SK-N-SH (cell line): ENCODE measurements at regions not wholly inside any gene's neighbourhood (a gene's known extent, or its start where the extent isn't known, plus 50 kb on each side); places are given as distances from the start of the nearest gene placed in this dataset.

ENCODE experiments used
- CTCF ChIA-PET: fragments of 300-600, 350-600 bp; formaldehyde crosslinking; extraction: SDS; loops from one replicate; lab custom pipeline; 2021; lab: Yijun Ruan, JAX
- POLR2A ChIA-PET: fragments of 350-600 bp; sonication (Branson Sonifier 250); formaldehyde crosslinking; extraction: SDS; loops from one replicate; lab custom pipeline; 2020; ENCODE audit warnings: antibody characterized with exemption, inconsistent platforms; lab: Yijun Ruan, JAX
- DNase-seq: peaks from one replicate; pipeline ENCODE4 v3.0.0; 2012
- H2AFZ ChIP-seq: fragments of 200-600 bp; sonication (generic); 2 replicates; pipeline ENCODE4 v1.8.1; 2016; ENCODE audit warnings: antibody characterized with exemption, mild to moderate bottlenecking, low read depth
- H3F3A ChIP-seq: fragments of 200-600 bp; sonication (generic); replicated peaks from 2 replicates; pipeline ENCODE3; 2016; ENCODE audit warnings: antibody characterized with exemption, mild to moderate bottlenecking; ENCODE audit not compliant: insufficient read depth
- H3K27ac ChIP-seq, 2 experiments: fragments of 200-500 bp in 1 of 2; fragments of 200-600 bp in 1 of 2; sonication (Bioruptor generic) in 1 of 2; sonication (generic), shearing (Covaris generic) in 1 of 2; 2 replicates each; pipeline versions ENCODE4 v1.5.1 to v1.6.1; 2014 to 2016; ENCODE audit warnings: low read depth in 2 of 2, inconsistent platforms in 1 of 2, low read length in 1 of 2, mild to moderate bottlenecking in 1 of 2, mixed read lengths in 1 of 2
- H3K27me3 ChIP-seq: fragments of 200-600 bp; sonication (generic), shearing (Covaris generic); 2 replicates; pipeline ENCODE4 v1.6.1; 2016; ENCODE audit warnings: mixed run types; ENCODE audit not compliant: insufficient read depth
- H3K36me3 ChIP-seq, 2 experiments: fragments of 200-500 bp in 1 of 2; fragments of 200-600 bp in 1 of 2; sonication (Bioruptor generic) in 1 of 2; sonication (generic) in 1 of 2; replicated peaks in 1 of 2; 2 replicates each; pipeline versions ENCODE3 to v1.5.1; 2014 to 2016; ENCODE audit warnings: low read length in 1 of 2, mild to moderate bottlenecking in 1 of 2; ENCODE audit not compliant: insufficient read depth in 2 of 2, control insufficient read depth in 1 of 2
- H3K4me1 ChIP-seq, 2 experiments: fragments of 200-500 bp in 1 of 2; fragments of 200-600 bp in 1 of 2; sonication (Bioruptor generic) in 1 of 2; sonication (generic), shearing (Covaris generic) in 1 of 2; 2 replicates each; pipeline versions ENCODE4 v1.5.1 to v1.6.1; 2014 to 2016; ENCODE audit warnings: low read depth in 1 of 2, low read length in 1 of 2, mixed run types in 1 of 2; ENCODE audit not compliant: insufficient read depth in 2 of 2, control insufficient read depth in 1 of 2
- H3K4me2 ChIP-seq: fragments of 200-600 bp; sonication (generic), shearing (Covaris generic); 2 replicates; pipeline ENCODE4 v1.6.1; 2017; ENCODE audit warnings: mixed run types
- H3K4me3 ChIP-seq, 2 experiments: fragments of 200-500 bp in 1 of 2; fragments of 200-600 bp in 1 of 2; sonication (Bioruptor generic) in 1 of 2; sonication (generic), shearing (Covaris generic) in 1 of 2; 2 replicates each; pipeline versions ENCODE4 v1.5.1 to v1.8.1; 2014 to 2016; ENCODE audit warnings: low read depth in 2 of 2, inconsistent platforms in 1 of 2, low read length in 1 of 2, mild to moderate bottlenecking in 1 of 2, mixed read lengths in 1 of 2, moderate library complexity in 1 of 2
- H3K79me2 ChIP-seq: fragments of 200-600 bp; sonication (generic); 2 replicates; pipeline ENCODE4 v1.8.1; 2017; ENCODE audit warnings: mild to moderate bottlenecking; ENCODE audit not compliant: insufficient read depth
- H3K9ac ChIP-seq: fragments of 200-600 bp; sonication (generic); 2 replicates; pipeline ENCODE4 v1.6.1; 2017; ENCODE audit warnings: mixed run types
- H3K9me2 ChIP-seq: fragments of 200-600 bp; sonication (generic); 2 replicates; pipeline ENCODE4 v1.6.1; 2017; ENCODE audit warnings: mixed run types
- H3K9me3 ChIP-seq: fragments of 200-600 bp; sonication (generic); 2 replicates; pipeline ENCODE4 v1.6.1; 2017; ENCODE audit warnings: mixed run types, mild to moderate bottlenecking, moderate library complexity
- H4K20me1 ChIP-seq: fragments of 200-600 bp; sonication (generic); 2 replicates; pipeline ENCODE4 v1.6.1; 2017; ENCODE audit warnings: mild to moderate bottlenecking, mixed run types; ENCODE audit not compliant: insufficient read depth
- CHD2 ChIP-seq: fragments of 150-350 bp; IDR thresholded peaks from 2 replicates; pipeline ENCODE4 v1.6.1; 2018; ENCODE audit warnings: low read length; ENCODE audit not compliant: partially characterized antibody
- ELF1 ChIP-seq: IDR thresholded peaks from 2 replicates; pipeline ENCODE4 v1.4.0; 2012
- EP300 ChIP-seq, 2 experiments: IDR thresholded peaks; 2 replicates each; pipeline versions ENCODE4 v1.4.0 to v1.6.1; 2012; ENCODE audit warnings: borderline replicate concordance in 1 of 2, low read depth in 1 of 2, low read length in 1 of 2
- EZH2phosphoT487 ChIP-seq: fragments of 200-600 bp; sonication (generic); IDR thresholded peaks from 2 replicates; pipeline ENCODE4 v1.6.1; 2017; ENCODE audit warnings: low read depth, mixed run types, mild to moderate bottlenecking, antibody characterized with exemption, moderate library complexity, borderline replicate concordance
- FOSL2 ChIP-seq: IDR thresholded peaks from 2 replicates; pipeline ENCODE4 v1.4.0; 2012; ENCODE audit warnings: low read depth, mild to moderate bottlenecking, moderate library complexity, borderline replicate concordance
- GABPA ChIP-seq: IDR thresholded peaks from 2 replicates; pipeline ENCODE4 v1.4.0; 2012; ENCODE audit warnings: low read depth, mild to moderate bottlenecking
- GATA2 ChIP-seq: sonication (generic); formaldehyde crosslinking; IDR thresholded peaks from 2 replicates; pipeline ENCODE4 v1.5.0; 2020; ENCODE audit warnings: mild to moderate bottlenecking, missing genetic modification reagents
- JUND ChIP-seq: IDR thresholded peaks from 2 replicates; pipeline ENCODE4 v1.4.0; 2012
- MEF2A ChIP-seq: IDR thresholded peaks from 2 replicates; pipeline ENCODE4 v1.4.0; 2012; ENCODE audit warnings: low read depth, borderline replicate concordance
- NRF1 ChIP-seq: IDR thresholded peaks from 2 replicates; pipeline ENCODE4 v1.6.1; 2012; ENCODE audit warnings: low read depth, mild to moderate bottlenecking, low read length
- POLR2AphosphoS5 ChIP-seq: IDR thresholded peaks from 2 replicates; pipeline ENCODE4 v1.6.1; 2012; ENCODE audit warnings: low read depth, low read length
- RCOR1 ChIP-seq: fragments of 150-350 bp; IDR thresholded peaks from 2 replicates; pipeline ENCODE4 v1.6.1; 2017; ENCODE audit warnings: antibody characterized with exemption, low read length
- RFX5 ChIP-seq: IDR thresholded peaks from 2 replicates; pipeline ENCODE4 v1.6.1; 2012; ENCODE audit warnings: mild to moderate bottlenecking, improper control_type of control experiment, low read length
- RXRA ChIP-seq: IDR thresholded peaks from 2 replicates; pipeline ENCODE4 v1.4.0; 2012; ENCODE audit warnings: low read depth, mild to moderate bottlenecking, borderline replicate concordance
- SIN3A ChIP-seq: IDR thresholded peaks from 2 replicates; pipeline ENCODE4 v1.6.1; 2012; ENCODE audit warnings: low read depth, mild to moderate bottlenecking, low read length, moderate library complexity, borderline replicate concordance
- TAF1 ChIP-seq: IDR thresholded peaks from 2 replicates; pipeline ENCODE4 v1.6.1; 2012; ENCODE audit warnings: low read depth, mild to moderate bottlenecking, low read length, moderate library complexity, borderline replicate concordance
- WGBS: methylation state at CpG from one replicate; pipeline ENCODE4 v1.1.6; 2017; ENCODE audit warnings: low lambda C conversion rate; 5-methylcytosine and 5-hydroxymethylcytosine counted together
- TF ChIP-seq, protein P1 (sequence below): IDR thresholded peaks from 2 replicates; pipeline ENCODE4 v1.4.0; 2012; ENCODE audit warnings: low read depth
- TF ChIP-seq, protein P2 (sequence below): IDR thresholded peaks from 2 replicates; pipeline ENCODE4 v1.4.0; 2012; ENCODE audit warnings: low read depth, borderline replicate concordance
- TF ChIP-seq, protein P3 (sequence below): fragments of 150-350 bp; IDR thresholded peaks from 2 replicates; pipeline ENCODE4 v1.6.1; 2016; ENCODE audit warnings: mild to moderate bottlenecking, low read depth, low read length
- TF ChIP-seq, protein P4 (sequence below): fragments of 150-350 bp; IDR thresholded peaks from 2 replicates; pipeline ENCODE4 v1.6.1; 2017; ENCODE audit warnings: antibody characterized with exemption, low read length, low read depth, borderline replicate concordance

DNA sequence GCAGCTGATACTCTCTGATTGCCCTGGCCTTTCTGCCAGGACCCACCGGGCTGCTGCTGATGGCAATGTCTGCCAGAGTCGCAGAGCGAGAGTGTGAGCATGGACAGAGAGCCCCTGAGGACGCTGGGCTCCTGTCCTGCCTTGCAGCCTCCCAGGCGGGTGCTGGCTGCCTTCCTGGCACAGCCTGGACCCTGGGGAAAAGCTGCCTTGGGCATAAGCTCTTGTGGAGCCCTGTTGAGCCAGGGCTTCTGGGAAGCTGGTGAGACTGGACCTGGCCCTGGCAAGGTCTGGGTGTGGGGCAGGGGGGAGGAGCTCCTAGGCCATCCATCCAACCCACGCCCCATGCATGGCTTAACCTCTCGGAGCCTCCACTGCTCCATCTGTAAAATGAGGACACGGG lies 105.8 kb upstream of the WNT4 start:
- no peaks in the 10 kb centered on the region; the same call in 1 of the 2 replicates for H3K27me3 ChIP-seq
- H3K4me2 ChIP-seq, result no peak overlapping the region
- H3K9me3 ChIP-seq, result no peaks in the 10 kb centered on the region
- no peaks in the 10 kb centered on the region for H3K79me2 ChIP-seq
- peaks cover 0 to 21% of the 10 kb centered on the region in 2 experiments; a peak in 1 of 4 replicates for H3K4me1 ChIP-seq
- no peaks in the 10 kb centered on the region for H4K20me1 ChIP-seq
- no peaks in the 10 kb centered on the region for H3K36me3 ChIP-seq
- peak overlapping the region in 1 of 2 experiments; percentile 68; a peak in 2 of 4 replicates for H3K27ac ChIP-seq
- H3K9ac ChIP-seq, result no peak overlapping the region
- 64% methylated on average over 3 of the region's 8 CpGs for WGBS
- peak; percentile 81 for DNase-seq
- no peak overlapping the region for H3K4me3 ChIP-seq
- H3F3A ChIP-seq, result no peaks in the 10 kb centered on the region
- POLR2A ChIA-PET, result no interaction called here
- CTCF ChIA-PET, result interaction anchor here (0.7 to 2.1 kb wide), 5 partner anchors 25 to 172 kb away, joined by 3 to 5 read pairs (median 3); no protein-coding TSS in a partner anchor
- no peaks in the 10 kb centered on the region for H3K9me2 ChIP-seq
- TF ChIP-seq GATA2 (CRISPR knock-in tag), result peak; percentile 36
- no peak for TF ChIP-seq EP300 (IDR thresholded peaks at IDR 0.05; ENCODE audit: borderline replicate concordance in 1 of 2, low read depth in 1 of 2, low read length in 1 of 2)
- H2AFZ ChIP-seq, result no peak overlapping the region

DNA sequence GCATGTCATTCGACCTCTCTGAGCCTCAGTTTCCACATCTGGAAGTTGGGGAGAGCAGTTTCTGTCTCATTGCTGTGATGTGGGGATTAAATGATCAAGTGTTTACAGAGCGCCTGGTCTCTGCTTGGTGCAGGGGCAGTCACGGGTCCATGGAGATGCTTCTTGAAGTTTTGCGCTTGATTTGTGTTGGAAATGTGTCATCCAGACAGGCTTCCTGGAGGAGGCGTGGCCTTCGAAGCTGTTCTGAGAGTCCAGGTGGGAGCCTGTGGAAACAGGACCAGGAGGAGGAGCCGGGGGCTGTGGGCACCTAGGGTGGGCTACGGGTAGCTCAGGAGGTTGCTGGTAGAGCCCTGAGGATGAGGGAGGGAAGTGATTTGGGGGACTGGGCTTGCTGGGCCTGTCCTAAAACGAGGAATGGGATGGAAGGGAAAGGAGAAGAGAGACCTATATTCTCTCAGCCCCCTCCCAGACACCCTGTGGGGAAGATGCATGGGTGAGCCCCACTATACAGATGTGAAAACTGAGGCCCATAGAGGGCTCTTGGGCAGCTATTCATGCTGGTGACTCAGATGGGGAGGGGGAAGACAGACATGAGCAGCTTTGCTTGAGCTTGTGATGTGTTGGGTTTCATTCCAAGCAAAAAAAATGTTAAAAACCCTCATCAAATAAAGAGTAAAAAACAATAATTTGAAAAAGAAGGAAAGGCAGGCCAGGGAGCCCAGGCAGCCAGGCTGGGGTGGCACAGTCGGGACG lies 107.2 kb upstream of the WNT4 start:
- Histone ChIP-seq H3K79me2 (no peaks in the 10 kb centered on the region), H3K27ac (no peak overlapping the region), H3F3A (no peaks in the 10 kb centered on the region), H3K36me3 (no peaks in the 10 kb centered on the region), H3K4me2 (no peak overlapping the region), H3K4me3 (no peak overlapping the region)
- CTCF ChIA-PET, result interaction anchor here (1.0 kb wide), 1 partner anchor 111 kb away, joined by 3 read pairs; no protein-coding TSS in a partner anchor
- POLR2A ChIA-PET, result no interaction called here
- DNase-seq, result no peak
- TF ChIP-seq POLR2AphosphoS5, result no peak
- no peak for TF ChIP-seq RFX5
- TF ChIP-seq, protein P1, sequence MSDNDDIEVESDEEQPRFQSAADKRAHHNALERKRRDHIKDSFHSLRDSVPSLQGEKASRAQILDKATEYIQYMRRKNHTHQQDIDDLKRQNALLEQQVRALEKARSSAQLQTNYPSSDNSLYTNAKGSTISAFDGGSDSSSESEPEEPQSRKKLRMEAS, result no peak
- no peak for TF ChIP-seq EP300 (IDR thresholded peaks at IDR 0.05; ENCODE audit: borderline replicate concordance in 1 of 2, low read depth in 1 of 2, low read length in 1 of 2)
- TF ChIP-seq, protein P2, sequence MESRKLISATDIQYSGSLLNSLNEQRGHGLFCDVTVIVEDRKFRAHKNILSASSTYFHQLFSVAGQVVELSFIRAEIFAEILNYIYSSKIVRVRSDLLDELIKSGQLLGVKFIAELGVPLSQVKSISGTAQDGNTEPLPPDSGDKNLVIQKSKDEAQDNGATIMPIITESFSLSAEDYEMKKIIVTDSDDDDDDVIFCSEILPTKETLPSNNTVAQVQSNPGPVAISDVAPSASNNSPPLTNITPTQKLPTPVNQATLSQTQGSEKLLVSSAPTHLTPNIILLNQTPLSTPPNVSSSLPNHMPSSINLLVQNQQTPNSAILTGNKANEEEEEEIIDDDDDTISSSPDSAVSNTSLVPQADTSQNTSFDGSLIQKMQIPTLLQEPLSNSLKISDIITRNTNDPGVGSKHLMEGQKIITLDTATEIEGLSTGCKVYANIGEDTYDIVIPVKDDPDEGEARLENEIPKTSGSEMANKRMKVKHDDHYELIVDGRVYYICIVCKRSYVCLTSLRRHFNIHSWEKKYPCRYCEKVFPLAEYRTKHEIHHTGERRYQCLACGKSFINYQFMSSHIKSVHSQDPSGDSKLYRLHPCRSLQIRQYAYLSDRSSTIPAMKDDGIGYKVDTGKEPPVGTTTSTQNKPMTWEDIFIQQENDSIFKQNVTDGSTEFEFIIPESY, result no peak
- TF ChIP-seq RXRA, result no peak
- TF ChIP-seq TAF1, result no peak
- TF ChIP-seq ELF1, result no peak
- TF ChIP-seq RCOR1, result no peak
- no peak for TF ChIP-seq FOSL2
- no peak for TF ChIP-seq MEF2A
- TF ChIP-seq GATA2 (CRISPR knock-in tag), result no peak
- TF ChIP-seq SIN3A, result no peak
- no peak for TF ChIP-seq CHD2
- TF ChIP-seq, protein P3, sequence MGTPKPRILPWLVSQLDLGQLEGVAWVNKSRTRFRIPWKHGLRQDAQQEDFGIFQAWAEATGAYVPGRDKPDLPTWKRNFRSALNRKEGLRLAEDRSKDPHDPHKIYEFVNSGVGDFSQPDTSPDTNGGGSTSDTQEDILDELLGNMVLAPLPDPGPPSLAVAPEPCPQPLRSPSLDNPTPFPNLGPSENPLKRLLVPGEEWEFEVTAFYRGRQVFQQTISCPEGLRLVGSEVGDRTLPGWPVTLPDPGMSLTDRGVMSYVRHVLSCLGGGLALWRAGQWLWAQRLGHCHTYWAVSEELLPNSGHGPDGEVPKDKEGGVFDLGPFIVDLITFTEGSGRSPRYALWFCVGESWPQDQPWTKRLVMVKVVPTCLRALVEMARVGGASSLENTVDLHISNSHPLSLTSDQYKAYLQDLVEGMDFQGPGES, result no peak
- no peak for TF ChIP-seq JUND
- no peak for TF ChIP-seq NRF1
- no peak for TF ChIP-seq GABPA
- TF ChIP-seq, protein P4, sequence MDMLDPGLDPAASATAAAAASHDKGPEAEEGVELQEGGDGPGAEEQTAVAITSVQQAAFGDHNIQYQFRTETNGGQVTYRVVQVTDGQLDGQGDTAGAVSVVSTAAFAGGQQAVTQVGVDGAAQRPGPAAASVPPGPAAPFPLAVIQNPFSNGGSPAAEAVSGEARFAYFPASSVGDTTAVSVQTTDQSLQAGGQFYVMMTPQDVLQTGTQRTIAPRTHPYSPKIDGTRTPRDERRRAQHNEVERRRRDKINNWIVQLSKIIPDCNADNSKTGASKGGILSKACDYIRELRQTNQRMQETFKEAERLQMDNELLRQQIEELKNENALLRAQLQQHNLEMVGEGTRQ, result no peak
- TF ChIP-seq EZH2phosphoT487, result no peak
- TF ChIP-seq, all 33 proteins: peak for 0
- no peaks in the 10 kb centered on the region for H3K9me2 ChIP-seq
- no peaks in the 10 kb centered on the region for H3K9me3 ChIP-seq
- no peaks in the 10 kb centered on the region for H4K20me1 ChIP-seq
- peaks cover 0 to 21% of the 10 kb centered on the region in 2 experiments; a peak in 1 of 4 replicates for H3K4me1 ChIP-seq
- WGBS, result 63% methylated on average over 11 of the region's 11 CpGs
- no peak overlapping the region for H2AFZ ChIP-seq
- H3K27me3 ChIP-seq, result no peaks in the 10 kb centered on the region; the same call in 1 of the 2 replicates
- H3K9ac ChIP-seq, result no peak overlapping the region
